DOHH2 (cell line): ENCODE measurements at regions not wholly inside any gene's neighbourhood (a gene's known extent, or its start where the extent isn't known, plus 50 kb on each side); places are given as distances from the start of the nearest gene placed in this dataset.

ENCODE experiments used
- H3F3A ChIP-seq: fragments of 200-600 bp; sonication (generic), shearing (Covaris generic); 2 replicates; pipeline ENCODE4 v1.6.0; 2016; ENCODE audit warnings: antibody characterized with exemption, mild to moderate bottlenecking; ENCODE audit not compliant: control insufficient read depth, insufficient read depth
- H3K27ac ChIP-seq: fragments of 200-600 bp; sonication (generic); 2 replicates; pipeline ENCODE4 v1.5.1; 2014; ENCODE audit warnings: low read depth, mild to moderate bottlenecking, low read length, moderate library complexity
- H3K27me3 ChIP-seq: fragments of 200-600 bp; sonication (generic); 2 replicates; pipeline ENCODE4 v1.6.1; 2014; ENCODE audit warnings: mild to moderate bottlenecking, low read length, mixed read lengths; ENCODE audit not compliant: control insufficient read depth
- H3K36me3 ChIP-seq: fragments of 200-600 bp; sonication (generic); 2 replicates; pipeline ENCODE4 v1.6.1; 2014; ENCODE audit warnings: mild to moderate bottlenecking, low read length, moderate library complexity, mixed read lengths; ENCODE audit not compliant: control insufficient read depth
- H3K4me1 ChIP-seq: fragments of 200-600 bp; sonication (generic); 2 replicates; pipeline ENCODE4 v1.6.1; 2014; ENCODE audit warnings: mild to moderate bottlenecking, low read length, mixed read lengths; ENCODE audit not compliant: control insufficient read depth
- H3K4me2 ChIP-seq: fragments of 200-600 bp; sonication (generic); 2 replicates; pipeline ENCODE4 v1.6.0; 2014; ENCODE audit warnings: mild to moderate bottlenecking, low read length, moderate library complexity
- H3K4me3 ChIP-seq: fragments of 200-600 bp; sonication (generic); 2 replicates; pipeline ENCODE4 v1.5.1; 2014; ENCODE audit warnings: mild to moderate bottlenecking, low read length, mixed read lengths
- H3K79me2 ChIP-seq: fragments of 200-600 bp; sonication (generic); 2 replicates; pipeline ENCODE4 v1.6.1; 2014; ENCODE audit warnings: mild to moderate bottlenecking, low read length, mixed read lengths; ENCODE audit not compliant: control insufficient read depth
- H3K9me2 ChIP-seq: fragments of 200-600 bp; sonication (generic); replicated peaks from 2 replicates; pipeline ENCODE4 v1.6.1; 2014; ENCODE audit warnings: mild to moderate bottlenecking, low read length, mixed read lengths; ENCODE audit not compliant: control insufficient read depth
- H3K9me3 ChIP-seq: fragments of 200-600 bp; sonication (generic); 2 replicates; pipeline ENCODE4 v1.6.1; 2014; ENCODE audit warnings: antibody characterized with exemption, low read length, mixed read lengths; ENCODE audit not compliant: control insufficient read depth, insufficient read depth
- H4K20me1 ChIP-seq: fragments of 200-600 bp; sonication (generic); 2 replicates; pipeline ENCODE4 v1.6.0; 2014; ENCODE audit warnings: low read depth, mild to moderate bottlenecking, antibody characterized with exemption, low read length, moderate library complexity; ENCODE audit not compliant: control insufficient read depth, insufficient read depth
- CTCF ChIP-seq: fragments of 200-600 bp; sonication (generic); IDR thresholded peaks from one replicate; pipeline ENCODE4 v1.5.1; 2014; ENCODE audit warnings: antibody characterized with exemption, mild to moderate bottlenecking, low read depth, low read length; ENCODE audit not compliant: poor library complexity, severe bottlenecking
- EZH2phosphoT487 ChIP-seq: fragments of 200-600 bp; sonication (generic); IDR thresholded peaks from 2 replicates; pipeline ENCODE4 v1.6.1; 2017; ENCODE audit warnings: borderline replicate concordance, mild to moderate bottlenecking, antibody characterized with exemption, low read length, moderate library complexity, mixed read lengths

GRCh38 chr16:8388684-8389083 lies 201.6 kb downstream of the TMEM114 start:
- Histone ChIP-seq H3K36me3 (no peaks in the 10 kb centered on the region), H3K27me3 (no peaks in the 10 kb centered on the region), H3K9me2 (no peaks in the 10 kb centered on the region), H3K4me3 (no peak overlapping the region), H3K4me1 (no peaks in the 10 kb centered on the region), H3K79me2 (no peaks in the 10 kb centered on the region), H3K9me3 (no peaks in the 10 kb centered on the region), H3F3A (no peaks in the 10 kb centered on the region), H3K4me2 (no peak overlapping the region), H3K27ac (no peak overlapping the region), H4K20me1 (no peaks in the 10 kb centered on the region)
- no peak for TF ChIP-seq EZH2phosphoT487
- no peak for TF ChIP-seq CTCF

GRCh38 chr16:8381814-8382213 lies 208.5 kb downstream of the TMEM114 start:
- Histone ChIP-seq H3K79me2 (no peaks in the 10 kb centered on the region), H3K9me2 (no peaks in the 10 kb centered on the region), H3K4me3 (no peak overlapping the region), H3F3A (no peaks in the 10 kb centered on the region), H3K27ac (no peak overlapping the region), H3K4me2 (no peak overlapping the region), H3K9me3 (no peaks in the 10 kb centered on the region), H3K4me1 (no peaks in the 10 kb centered on the region), H3K36me3 (no peaks in the 10 kb centered on the region), H3K27me3 (no peaks in the 10 kb centered on the region), H4K20me1 (no peaks in the 10 kb centered on the region)
- TF ChIP-seq EZH2phosphoT487 (no peak), CTCF (no peak)

- H3K9me2 ChIP-seq, result no peaks in the 10 kb centered on the region
- H3K27me3 ChIP-seq, result no peaks in the 10 kb centered on the region
- no peaks in the 10 kb centered on the region for H3K36me3 ChIP-seq
- no peak overlapping the region for H3K4me2 ChIP-seq
- H3K27ac ChIP-seq, result no peak overlapping the region
- no peaks in the 10 kb centered on the region for H3F3A ChIP-seq
- H3K79me2 ChIP-seq, result no peaks in the 10 kb centered on the region
- H3K4me3 ChIP-seq, result no peak overlapping the region
- no peaks in the 10 kb centered on the region for H3K4me1 ChIP-seq
- H4K20me1 ChIP-seq, result no peaks in the 10 kb centered on the region
- H3K9me3 ChIP-seq, result no peaks in the 10 kb centered on the region
- TF ChIP-seq CTCF (no peak), EZH2phosphoT487 (no peak)
These were observed 210.0 kb downstream of the TMEM114 start for GRCh38 chr16:8380311-8380710.

GRCh38 chr16:8377864-8378263 lies 212.4 kb downstream of the TMEM114 start:
- Histone ChIP-seq H3K36me3 (no peaks in the 10 kb centered on the region), H3K79me2 (no peaks in the 10 kb centered on the region), H3K27me3 (no peaks in the 10 kb centered on the region), H3K9me2 (no peaks in the 10 kb centered on the region), H4K20me1 (no peaks in the 10 kb centered on the region), H3K4me1 (no peaks in the 10 kb centered on the region), H3K4me2 (no peak overlapping the region), H3F3A (no peaks in the 10 kb centered on the region), H3K4me3 (no peak overlapping the region), H3K27ac (no peak overlapping the region), H3K9me3 (no peaks in the 10 kb centered on the region)
- no peak for TF ChIP-seq EZH2phosphoT487
- TF ChIP-seq CTCF, result no peak
